ENCODE measurements at regions not wholly inside any gene's neighbourhood (a gene's known extent, or its start where the extent isn't known, plus 50 kb on each side); places are given as distances from the start of the nearest gene placed in this dataset.

GRCh38 chr5:173671121-173671949 is 54.9 kb upstream of the BOD1 start:
- no peak for TF ChIP-seq CTCF (IDR thresholded peaks at IDR 0.05; ENCODE audit: low read depth, low read length, missing control alignments)
- DNase-seq (ENCODE audit: extremely low read depth, low read depth) = no peak
- no peak overlapping the region for H3K4me3 ChIP-seq (replicated peaks; ENCODE audit: low read depth, low read length)

- no peak overlapping the region for H3K4me3 ChIP-seq (replicated peaks; ENCODE audit: low read depth, low read length)
- no peak for DNase-seq (ENCODE audit: extremely low read depth, low read depth)
- TF ChIP-seq CTCF (IDR thresholded peaks at IDR 0.05; ENCODE audit: low read depth, low read length, missing control alignments) = no peak
These were observed 55.7 kb upstream of the BOD1 start for GRCh38 chr5:173672166-173672565.

GRCh38 chr5:173672891-173673290 is 56.4 kb upstream of the BOD1 start:
- H3K4me3 ChIP-seq (replicated peaks; ENCODE audit: low read depth, low read length) = no peak overlapping the region
- no peak for TF ChIP-seq CTCF (IDR thresholded peaks at IDR 0.05; ENCODE audit: low read depth, low read length, missing control alignments)
- DNase-seq (ENCODE audit: extremely low read depth, low read depth) = no peak

GRCh38 chr5:173673295-173674101 is 57.0 kb upstream of the BOD1 start:
- no peak overlapping the region for H3K4me3 ChIP-seq (replicated peaks; ENCODE audit: low read depth, low read length)

GRCh38 chr5:173675287-173675996 is 59.0 kb upstream of the BOD1 start:
- no peak overlapping the region for H3K4me3 ChIP-seq (replicated peaks; ENCODE audit: low read depth, low read length)
- DNase-seq (ENCODE audit: extremely low read depth, low read depth) = no peak
- TF ChIP-seq CTCF (IDR thresholded peaks at IDR 0.05; ENCODE audit: low read depth, low read length, missing control alignments) = no peak

More at GRCh38 chr5:173673295-173674101, 57.0 kb upstream of the BOD1 start:
- DNase-seq (ENCODE audit: extremely low read depth, low read depth) = no peak
- TF ChIP-seq CTCF (IDR thresholded peaks at IDR 0.05; ENCODE audit: low read depth, low read length, missing control alignments) = no peak

GRCh38 chr5:173676375-173676774 is 59.9 kb upstream of the BOD1 start:
- DNase-seq (ENCODE audit: extremely low read depth, low read depth) = no peak
- no peak for TF ChIP-seq CTCF (IDR thresholded peaks at IDR 0.05; ENCODE audit: low read depth, low read length, missing control alignments)
- H3K4me3 ChIP-seq (replicated peaks; ENCODE audit: low read depth, low read length) = no peak overlapping the region

Data from HFF-Myc (cell line).